ENCODE measurements at regions not wholly inside any gene's neighbourhood (a gene's known extent, or its start where the extent isn't known, plus 50 kb on each side); places are given as distances from the start of the nearest gene placed in this dataset.

DNA sequence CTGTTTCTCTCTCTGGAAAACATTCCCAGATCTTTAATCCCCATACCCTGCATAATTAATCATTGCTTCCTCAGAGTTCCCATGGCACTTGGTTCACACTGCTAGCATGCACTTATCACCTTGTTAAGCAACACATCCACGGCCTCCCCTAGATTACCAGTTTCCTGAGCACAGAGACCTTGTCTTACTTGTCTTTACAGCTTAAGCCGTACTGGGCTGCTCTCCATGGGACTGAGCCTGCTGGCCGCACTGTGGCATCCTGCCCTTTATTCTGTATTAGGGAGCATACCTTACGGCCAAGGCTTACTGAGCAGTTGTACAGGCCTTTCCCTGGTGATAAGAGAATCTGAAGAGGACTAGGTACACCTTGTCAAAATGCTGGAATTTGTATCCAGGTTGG lies 190.2 kb downstream of the REEP3 start:
- peak overlapping the region; percentile 93 for H3K27ac ChIP-seq
- TF ChIP-seq, protein P1, sequence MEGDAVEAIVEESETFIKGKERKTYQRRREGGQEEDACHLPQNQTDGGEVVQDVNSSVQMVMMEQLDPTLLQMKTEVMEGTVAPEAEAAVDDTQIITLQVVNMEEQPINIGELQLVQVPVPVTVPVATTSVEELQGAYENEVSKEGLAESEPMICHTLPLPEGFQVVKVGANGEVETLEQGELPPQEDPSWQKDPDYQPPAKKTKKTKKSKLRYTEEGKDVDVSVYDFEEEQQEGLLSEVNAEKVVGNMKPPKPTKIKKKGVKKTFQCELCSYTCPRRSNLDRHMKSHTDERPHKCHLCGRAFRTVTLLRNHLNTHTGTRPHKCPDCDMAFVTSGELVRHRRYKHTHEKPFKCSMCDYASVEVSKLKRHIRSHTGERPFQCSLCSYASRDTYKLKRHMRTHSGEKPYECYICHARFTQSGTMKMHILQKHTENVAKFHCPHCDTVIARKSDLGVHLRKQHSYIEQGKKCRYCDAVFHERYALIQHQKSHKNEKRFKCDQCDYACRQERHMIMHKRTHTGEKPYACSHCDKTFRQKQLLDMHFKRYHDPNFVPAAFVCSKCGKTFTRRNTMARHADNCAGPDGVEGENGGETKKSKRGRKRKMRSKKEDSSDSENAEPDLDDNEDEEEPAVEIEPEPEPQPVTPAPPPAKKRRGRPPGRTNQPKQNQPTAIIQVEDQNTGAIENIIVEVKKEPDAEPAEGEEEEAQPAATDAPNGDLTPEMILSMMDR (conservative IDR thresholded peaks at IDR 0.05), result no peak

DNA sequence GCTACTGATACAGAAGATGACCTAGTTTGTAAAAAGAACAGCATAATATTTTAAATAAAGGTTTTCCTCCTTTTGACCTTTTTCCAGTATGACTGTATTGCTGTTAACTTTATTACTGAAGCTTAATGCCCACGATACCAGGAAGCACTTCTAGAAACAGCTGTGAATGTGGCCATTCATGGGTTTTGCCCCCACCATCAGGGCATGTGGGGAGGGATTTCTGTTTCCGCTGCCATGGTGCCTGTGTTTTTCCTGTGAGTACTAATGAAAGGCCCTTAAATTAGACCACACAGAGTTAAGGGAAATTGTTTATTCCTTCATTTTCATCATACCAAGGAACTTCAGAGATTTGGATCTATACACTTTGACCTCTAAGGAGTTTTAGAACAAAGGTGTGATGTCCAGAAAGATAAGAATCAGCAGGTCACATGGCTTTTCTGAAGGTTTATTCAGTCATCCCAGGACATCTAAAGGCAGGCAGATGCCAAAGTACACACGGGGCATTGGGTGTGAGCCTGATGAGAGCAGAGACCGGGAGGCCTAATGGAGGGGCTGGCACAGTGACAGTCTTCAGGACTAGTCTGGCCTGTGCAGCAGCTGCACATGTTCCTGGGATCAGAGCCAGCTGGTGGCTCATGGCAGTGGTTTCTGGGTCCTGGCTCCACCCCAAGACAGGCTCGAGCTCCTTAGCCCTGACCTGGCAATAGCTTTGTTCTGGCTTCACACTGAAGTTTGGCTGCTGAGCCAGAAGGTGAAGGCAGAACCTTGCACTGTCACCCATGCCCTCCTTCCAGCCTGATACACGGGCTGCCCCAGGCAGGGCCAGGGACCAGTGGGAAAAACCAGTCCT lies 190.9 kb downstream of the REEP3 start:
- H3K27ac ChIP-seq, result peak overlapping the region; percentile 93
- TF ChIP-seq, protein P1 (conservative IDR thresholded peaks at IDR 0.05), result no peak

DNA sequence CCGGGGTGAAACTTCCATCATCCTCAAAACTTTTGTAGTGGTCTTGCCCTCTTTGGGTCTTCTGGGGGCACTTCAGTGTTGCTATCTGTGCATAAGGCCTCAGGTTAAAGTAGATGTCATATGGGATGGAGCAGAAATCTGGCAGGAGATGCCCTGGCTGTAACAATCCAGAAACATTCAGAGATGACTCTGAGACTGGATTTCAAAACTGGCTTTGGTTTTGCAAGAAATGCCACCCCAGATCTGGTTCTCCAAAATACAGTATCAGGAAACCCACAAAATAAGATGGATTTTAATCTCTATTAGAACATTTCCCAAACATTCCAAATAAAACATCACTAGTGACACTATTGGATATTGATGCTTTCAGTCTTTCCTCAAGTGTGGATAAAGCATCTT lies 191.5 kb downstream of the REEP3 start:
- peak overlapping the region; percentile 93 for H3K27ac ChIP-seq
- TF ChIP-seq, protein P1 (conservative IDR thresholded peaks at IDR 0.05), result no peak

DNA sequence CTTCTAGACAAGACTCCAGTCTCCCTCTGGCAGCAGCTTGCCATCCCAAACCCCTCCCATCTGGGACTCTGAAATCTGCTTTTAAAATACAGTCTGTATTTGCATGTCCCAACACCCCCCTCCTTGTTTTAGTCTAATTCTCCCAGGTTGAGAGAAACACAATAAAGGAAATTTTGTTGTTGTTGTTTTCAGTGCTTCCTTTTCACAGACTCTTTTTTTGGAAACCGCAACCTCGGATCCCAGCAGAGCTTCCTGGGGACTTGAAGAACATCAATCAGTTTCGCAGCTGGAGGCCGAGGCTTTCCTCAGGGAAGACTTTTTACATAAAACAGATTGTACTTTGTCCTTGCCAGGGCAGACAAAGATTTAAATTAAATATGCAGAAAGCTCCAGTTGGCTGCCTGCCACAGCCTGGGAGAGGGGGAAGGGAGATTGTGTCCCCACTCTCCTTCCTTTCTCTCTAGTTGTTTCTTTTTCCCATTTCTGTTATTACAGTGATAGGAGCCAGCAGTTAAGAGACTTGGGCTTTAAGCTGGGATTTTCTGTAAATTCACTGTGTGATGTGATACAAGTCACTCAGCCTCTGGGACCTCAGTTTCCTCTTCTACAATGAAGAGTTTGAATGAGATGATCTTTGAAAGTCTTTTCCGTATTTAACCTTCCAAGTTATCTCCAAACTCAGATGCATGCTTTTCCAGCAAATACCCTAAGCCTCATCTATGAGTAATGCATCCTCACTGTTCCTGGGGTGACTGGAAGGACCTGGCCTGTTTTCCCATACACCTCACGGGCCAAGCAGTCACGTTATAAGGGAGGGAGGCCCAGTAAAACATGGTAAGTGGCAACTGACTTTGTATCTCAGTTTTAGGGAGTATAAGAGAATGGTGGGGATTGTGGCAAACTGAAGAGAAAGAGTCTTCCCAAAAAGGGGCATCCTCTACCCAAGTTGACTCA lies 192.3 kb downstream of the REEP3 start:
- peak overlapping the region; percentile 93 for H3K27ac ChIP-seq
- TF ChIP-seq, protein P1 (conservative IDR thresholded peaks at IDR 0.05), result no peak

DNA sequence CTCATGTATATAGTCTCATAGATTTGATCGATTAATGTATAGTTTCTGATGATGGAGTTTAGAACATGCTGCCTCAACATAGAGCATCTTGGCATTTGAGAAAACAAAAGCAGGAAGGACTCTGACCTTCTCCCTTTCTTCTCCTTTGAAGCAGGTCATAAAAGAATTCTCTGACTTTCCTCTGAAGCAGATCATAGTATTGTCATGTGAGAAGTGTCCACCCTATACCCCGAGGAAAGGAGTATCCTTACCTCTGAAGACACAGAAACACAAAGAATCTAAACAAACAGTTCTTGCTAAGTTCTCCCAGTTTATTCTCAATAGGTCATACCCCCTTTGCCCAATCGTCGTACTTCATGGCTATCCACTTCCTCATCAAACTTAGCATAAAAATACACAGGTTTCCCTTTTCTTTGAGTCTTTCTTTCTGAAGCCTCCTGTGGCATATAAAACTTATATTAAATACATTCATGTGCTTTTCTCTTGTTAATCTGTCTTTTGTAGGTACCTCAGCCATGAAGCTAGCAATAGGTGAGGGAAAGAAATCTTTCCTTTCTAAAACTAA lies 194.9 kb downstream of the REEP3 start:
- no peak overlapping the region for H3K27ac ChIP-seq
- TF ChIP-seq, protein P1 (conservative IDR thresholded peaks at IDR 0.05), result no peak

DNA sequence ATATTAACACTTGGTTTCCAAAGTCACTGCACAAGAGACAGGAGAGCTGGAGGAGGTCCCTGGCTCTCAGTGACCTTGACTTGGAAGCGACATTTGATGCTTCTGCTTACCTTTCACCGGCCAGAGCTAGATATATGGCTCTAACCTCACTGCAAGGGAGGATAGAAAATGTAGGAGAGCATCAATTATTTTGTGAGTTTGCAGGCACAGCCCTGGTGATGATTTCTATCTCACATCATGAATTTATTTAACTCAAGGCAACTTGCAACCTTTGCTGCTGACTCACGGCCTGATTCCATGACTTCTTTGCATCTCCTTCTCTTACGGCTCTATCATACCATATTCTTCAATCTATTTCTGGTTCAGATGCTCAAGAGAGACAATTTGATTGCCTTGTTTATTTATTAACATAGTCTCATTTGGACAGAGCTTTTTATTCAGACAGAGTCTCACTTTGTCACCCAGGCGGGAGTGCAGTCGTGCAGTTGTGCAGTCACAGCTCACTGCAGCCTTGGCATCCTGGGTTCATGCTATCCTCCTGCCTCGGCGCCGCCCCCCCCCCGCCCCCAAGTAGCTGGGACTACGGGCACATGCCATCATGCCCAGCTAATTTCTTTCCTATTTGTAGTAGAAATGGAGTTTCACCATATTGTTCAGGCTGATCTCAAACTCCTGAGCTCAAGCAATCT lies 196.0 kb downstream of the REEP3 start:
- TF ChIP-seq, protein P1 (conservative IDR thresholded peaks at IDR 0.05), result no peak
- H3K27ac ChIP-seq, result peak overlapping the region; percentile 1; the same call in 1 of the 2 replicates
